ENCODE measurements at regions not wholly inside any gene's neighbourhood (a gene's known extent, or its start where the extent isn't known, plus 50 kb on each side); places are given as distances from the start of the nearest gene placed in this dataset.

GRCh38 chr6:11633741-11634509, 96.4 kb downstream of the TMEM170B start:
- no peak for DNase-seq (ENCODE audit: low read depth)

GRCh38 chr6:11634948-11635347, 97.4 kb downstream of the TMEM170B start:
- no peak for DNase-seq (ENCODE audit: low read depth)

- DNase-seq (ENCODE audit: low read depth): no peak
These were observed 98.6 kb downstream of the TMEM170B start for GRCh38 chr6:11636121-11636520.

- no peak for DNase-seq (ENCODE audit: low read depth)
These were observed 99.7 kb downstream of the TMEM170B start for GRCh38 chr6:11637266-11637665.

GRCh38 chr6:11639376-11640235, 102.1 kb downstream of the TMEM170B start:
- DNase-seq (ENCODE audit: low read depth): no peak

GRCh38 chr6:11640486-11640885, 102.9 kb downstream of the TMEM170B start:
- no peak for DNase-seq (ENCODE audit: low read depth)

GRCh38 chr6:11644071-11644470, 106.5 kb downstream of the TMEM170B start:
- no peak for DNase-seq (ENCODE audit: low read depth)

GRCh38 chr6:11644601-11645000, 107.1 kb downstream of the TMEM170B start:
- DNase-seq (ENCODE audit: low read depth): no peak

- no peak for DNase-seq (ENCODE audit: low read depth)
These were observed 107.5 kb downstream of the TMEM170B start for GRCh38 chr6:11645016-11645415.

GRCh38 chr6:11648436-11648775, 110.9 kb downstream of the TMEM170B start:
- DNase-seq (ENCODE audit: low read depth): no peak

- DNase-seq (ENCODE audit: low read depth): no peak
These were observed 111.3 kb downstream of the TMEM170B start for GRCh38 chr6:11648889-11649288.

GRCh38 chr6:11650025-11650696, 112.6 kb downstream of the TMEM170B start:
- no peak for DNase-seq (ENCODE audit: low read depth)

GRCh38 chr6:11650711-11651110, 113.2 kb downstream of the TMEM170B start:
- no peak for DNase-seq (ENCODE audit: low read depth)

GRCh38 chr6:11653028-11653583, 115.6 kb downstream of the TMEM170B start:
- peak; percentile 2 for DNase-seq (ENCODE audit: low read depth)

GRCh38 chr6:11654876-11655275, 117.3 kb downstream of the TMEM170B start:
- no peak for DNase-seq (ENCODE audit: low read depth)

GRCh38 chr6:11656491-11656890, 118.9 kb downstream of the TMEM170B start:
- no peak for DNase-seq (ENCODE audit: low read depth)

- DNase-seq (ENCODE audit: low read depth): no peak
These were observed 118.8 kb downstream of the ADTRP start for GRCh38 chr6:11659757-11660156.

GRCh38 chr6:11662323-11662722, 116.3 kb downstream of the ADTRP start:
- no peak for DNase-seq (ENCODE audit: low read depth)

- DNase-seq (ENCODE audit: low read depth): no peak
These were observed 115.1 kb downstream of the ADTRP start for GRCh38 chr6:11663519-11663918.

Data from stimulated activated CD8-positive, alpha-beta memory T cell treated with anti-CD3 and anti-CD28 coated beads, Interleukin-12 subunit alpha, Interleukin-12 subunit beta, amount 100 ng/mL, for 1 hour (primary cell).